Keratinocyte (primary cell): ENCODE measurements at regions not wholly inside any gene's neighbourhood (a gene's known extent, or its start where the extent isn't known, plus 50 kb on each side); places are given as distances from the start of the nearest gene placed in this dataset.

ENCODE experiments used
- DNase-seq: peaks from one replicate; pipeline ENCODE4 v3.0.0-alpha.2; 2011; ENCODE audit warnings: low read depth, missing footprints, low spot score
- FAIRE-seq: peaks from 2 replicates; lab custom pipeline; 2011; peaks lifted over from hg19 to GRCh38; lab: Jason Lieb, UNC
- H2AFZ ChIP-seq: 2 replicates; pipeline ENCODE4 v1.6.0; 2012; ENCODE audit warnings: low read length, control low read depth, inconsistent platforms; ENCODE audit not compliant: control insufficient read depth
- H3K27ac ChIP-seq: 2 replicates; pipeline ENCODE4 v1.5.1; 2011; ENCODE audit warnings: low read length; ENCODE audit not compliant: control insufficient read depth, insufficient read depth
- H3K27me3 ChIP-seq: 3 replicates; pipeline ENCODE4 v1.6.0; 2011; ENCODE audit warnings: low read length; ENCODE audit not compliant: control insufficient read depth, insufficient read depth; ENCODE audit errors: extremely low read depth
- H3K36me3 ChIP-seq, 2 experiments: 2 replicates in 1 of 2; 3 replicates in 1 of 2; pipeline ENCODE4 v1.5.1; 2011; ENCODE audit warnings: low read length in 2 of 2, mild to moderate bottlenecking in 1 of 2; ENCODE audit not compliant: control insufficient read depth in 2 of 2, insufficient read depth in 2 of 2; ENCODE audit errors: extremely low read depth in 1 of 2
- H3K4me1 ChIP-seq: 3 replicates; pipeline ENCODE4 v1.5.1; 2011; ENCODE audit warnings: low read length; ENCODE audit not compliant: control insufficient read depth, insufficient read depth; ENCODE audit errors: extremely low read depth
- H3K4me2 ChIP-seq: 3 replicates; pipeline ENCODE4 v1.6.0; 2011; ENCODE audit warnings: low read depth, low read length; ENCODE audit not compliant: control insufficient read depth, insufficient read depth; ENCODE audit errors: extremely low read depth
- H3K4me3 ChIP-seq, 3 experiments: fragments of 200-600 bp in 1 of 3; sonication (generic) in 1 of 3; 2 replicates in 2 of 3; 3 replicates in 1 of 3; pipeline ENCODE4 v1.5.1; 2011 to 2016; ENCODE audit warnings: low read length in 3 of 3, mild to moderate bottlenecking in 3 of 3, control low read depth in 2 of 3, inconsistent platforms in 1 of 3, low read depth in 1 of 3, mixed read lengths in 1 of 3, mixed run types in 1 of 3, moderate library complexity in 1 of 3; ENCODE audit not compliant: control insufficient read depth in 2 of 3, insufficient read depth in 2 of 3; ENCODE audit errors: extremely low read depth in 1 of 3
- H3K79me2 ChIP-seq: 2 replicates; pipeline ENCODE4 v1.6.0; 2012; ENCODE audit warnings: low read length; ENCODE audit not compliant: control insufficient read depth, insufficient read depth
- H3K9ac ChIP-seq: 3 replicates; pipeline ENCODE4 v1.6.0; 2011; ENCODE audit warnings: low read length; ENCODE audit not compliant: control insufficient read depth, insufficient read depth; ENCODE audit errors: extremely low read depth
- H3K9me1 ChIP-seq: 3 replicates; pipeline ENCODE4 v1.6.0; 2011; ENCODE audit warnings: low read length; ENCODE audit not compliant: control insufficient read depth, insufficient read depth; ENCODE audit errors: extremely low read depth
- H3K9me3 ChIP-seq: 2 replicates; pipeline ENCODE4 v1.5.1; 2012; ENCODE audit warnings: low read depth, low read length; ENCODE audit not compliant: control insufficient read depth
- H4K20me1 ChIP-seq: 3 replicates; pipeline ENCODE4 v1.6.0; 2011; ENCODE audit warnings: low read length; ENCODE audit not compliant: control insufficient read depth, insufficient read depth; ENCODE audit errors: extremely low read depth
- CTCF ChIP-seq, 3 experiments: IDR thresholded peaks in 1 of 3; conservative IDR thresholded peaks in 1 of 3; optimal IDR thresholded peaks in 1 of 3; 2 replicates in 2 of 3; 3 replicates in 1 of 3; pipeline versions ENCODE3 to v1.5.1; 2011; ENCODE audit warnings: low read length in 3 of 3, mild to moderate bottlenecking in 3 of 3, moderate library complexity in 2 of 3, control low read depth in 1 of 3, inconsistent platforms in 1 of 3; ENCODE audit not compliant: insufficient read depth in 2 of 3; ENCODE audit errors: extremely low read depth in 1 of 3
- EZH2 ChIP-seq: IDR thresholded peaks from one replicate; pipeline ENCODE4 v1.6.1; 2012; ENCODE audit warnings: inconsistent platforms, mild to moderate bottlenecking, low read length, moderate library complexity
- dilution Hi-C: fragments of 300-500 bp; cut with MboI; formaldehyde crosslinking; loops from one replicate; pipeline ENCODE4 v1.7.0; 2020; ENCODE audit warnings: low sequenced_read_pairs; ENCODE audit not compliant: extremely low pct_ligation_motif_present

- Histone ChIP-seq H3K27ac (no peak overlapping the region), H3K79me2 (no peaks in the 10 kb centered on the region), H3K4me1 (peaks cover 10% of the 10 kb centered on the region), H3K4me2 (peak overlapping the region; percentile 54), H4K20me1 (no peaks in the 10 kb centered on the region), H3K4me3 (peak overlapping the region in 1 of 3 experiments; percentile 37), H3K9me1 (no peaks in the 10 kb centered on the region), H3K27me3 (peaks cover 23% of the 10 kb centered on the region), H2AFZ (no peak overlapping the region), H3K9ac (no peak overlapping the region), H3K9me3 (no peaks in the 10 kb centered on the region), H3K36me3 (no peaks in the 10 kb centered on the region)
- DNase-seq (no peak), FAIRE-seq (no peak)
- TF ChIP-seq CTCF (optimal IDR thresholded peaks at IDR 0.05 in 1 of 3, IDR thresholded peaks at IDR 0.05 in 1 of 3, conservative IDR thresholded peaks at IDR 0.05 in 1 of 3; ENCODE audit: extremely low read depth in 1 of 3, insufficient read depth in 2 of 3, low read length in 3 of 3) (no peak), EZH2 (no peak)
- dilution Hi-C loops, result no loop called here
Observed at GRCh38 chr9:38227656-38228055, 158.6 kb upstream of the SHB start.

DNA sequence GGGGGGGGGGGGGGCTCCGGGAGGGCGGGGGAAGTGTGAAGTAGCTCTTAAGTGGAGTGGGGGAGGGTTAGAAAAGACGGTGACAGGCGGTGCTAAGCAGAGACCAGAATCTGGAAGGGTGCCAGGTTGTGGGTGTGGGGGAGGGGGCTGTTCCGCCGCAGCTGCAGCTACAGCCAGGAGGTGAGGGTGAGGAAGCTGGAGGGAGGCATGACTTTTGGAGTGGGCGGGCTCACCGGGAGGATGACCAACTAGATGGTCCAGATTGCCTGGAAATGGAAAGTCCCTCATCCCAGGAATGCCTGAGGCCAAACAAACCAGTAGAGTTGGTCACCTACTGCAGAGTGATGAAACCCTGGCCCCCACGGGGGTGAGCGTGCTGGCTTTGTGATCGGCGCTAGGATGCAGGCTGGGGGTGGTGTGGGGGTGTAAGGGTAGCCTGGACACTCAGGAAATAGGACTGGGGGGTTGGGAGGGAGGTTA is 158.1 kb upstream of the SHB start:
- peak; percentile 32 for FAIRE-seq
- no peak overlapping the region for H2AFZ ChIP-seq
- H3K27ac ChIP-seq, result no peak overlapping the region
- peak; percentile 89 for DNase-seq
- H4K20me1 ChIP-seq, result no peaks in the 10 kb centered on the region
- no peaks in the 10 kb centered on the region for H3K36me3 ChIP-seq
- TF ChIP-seq CTCF (optimal IDR thresholded peaks at IDR 0.05 in 1 of 3, IDR thresholded peaks at IDR 0.05 in 1 of 3, conservative IDR thresholded peaks at IDR 0.05 in 1 of 3; ENCODE audit: extremely low read depth in 1 of 3, insufficient read depth in 2 of 3, low read length in 3 of 3), result no peak
- TF ChIP-seq EZH2, result no peak
- H3K79me2 ChIP-seq, result no peaks in the 10 kb centered on the region
- dilution Hi-C loops, result no loop called here
- peak overlapping the region; percentile 54 for H3K4me2 ChIP-seq
- no peak overlapping the region for H3K9ac ChIP-seq
- no peaks in the 10 kb centered on the region for H3K9me1 ChIP-seq
- H3K9me3 ChIP-seq, result no peaks in the 10 kb centered on the region
- H3K4me3 ChIP-seq, result peak overlapping the region in 1 of 3 experiments; percentile 37
- peaks cover 23% of the 10 kb centered on the region for H3K27me3 ChIP-seq
- peaks cover 10% of the 10 kb centered on the region for H3K4me1 ChIP-seq
